HL-60 (cell line): ENCODE measurements at regions not wholly inside any gene's neighbourhood (a gene's known extent, or its start where the extent isn't known, plus 50 kb on each side); places are given as distances from the start of the nearest gene placed in this dataset.
A peak's percentile ranks its signal among the peaks of the same experiment; 100 is the strongest.

Source experiments
- DNase-seq, 2 experiments: peaks; one replicate each; pipeline ENCODE4 v3.0.0-alpha.2; 2010 to 2020; ENCODE audit warnings: low read depth in 1 of 2, low spot score in 1 of 2
- H3K27ac ChIP-seq: fragments of 250-450 bp; sonication (Bioruptor Pico); replicated peaks from 2 replicates; pipeline ENCODE4 v1.5.1; 2020; ENCODE audit warnings: mild to moderate bottlenecking, moderate library complexity
- H3K27me3 ChIP-seq: fragments of 250-450 bp; sonication (Bioruptor Pico); 2 replicates; pipeline ENCODE4 v1.5.1; 2021; ENCODE audit warnings: mild to moderate bottlenecking, moderate library complexity; ENCODE audit not compliant: insufficient read depth, poor library complexity, severe bottlenecking
- H3K4me3 ChIP-seq: replicated peaks from 2 replicates; pipeline ENCODE4 v1.5.1; 2011; ENCODE audit warnings: mild to moderate bottlenecking, control low read depth, low read length; ENCODE audit not compliant: insufficient read depth
- GABPA ChIP-seq: IDR thresholded peaks from 2 replicates; pipeline ENCODE4 v1.6.1; 2012; ENCODE audit warnings: low read depth
- POLR2AphosphoS5 ChIP-seq: IDR thresholded peaks from 2 replicates; pipeline ENCODE4 v1.6.1; 2012; ENCODE audit warnings: low read depth
- REST ChIP-seq: IDR thresholded peaks from 2 replicates; pipeline ENCODE4 v1.6.1; 2012; ENCODE audit warnings: low read depth; ENCODE audit not compliant: insufficient replicate concordance
- SPI1 ChIP-seq: IDR thresholded peaks from 2 replicates; pipeline ENCODE4 v1.6.1; 2012; ENCODE audit warnings: low read depth, mild to moderate bottlenecking, borderline replicate concordance
- TF ChIP-seq, protein P1 (sequence below): IDR thresholded peaks from one replicate; pipeline ENCODE4 v1.5.1; 2011; ENCODE audit warnings: low read length, control low read depth, inconsistent platforms; ENCODE audit not compliant: insufficient read depth

- no peak overlapping the region for H3K4me3 ChIP-seq
- TF ChIP-seq, protein P1, sequence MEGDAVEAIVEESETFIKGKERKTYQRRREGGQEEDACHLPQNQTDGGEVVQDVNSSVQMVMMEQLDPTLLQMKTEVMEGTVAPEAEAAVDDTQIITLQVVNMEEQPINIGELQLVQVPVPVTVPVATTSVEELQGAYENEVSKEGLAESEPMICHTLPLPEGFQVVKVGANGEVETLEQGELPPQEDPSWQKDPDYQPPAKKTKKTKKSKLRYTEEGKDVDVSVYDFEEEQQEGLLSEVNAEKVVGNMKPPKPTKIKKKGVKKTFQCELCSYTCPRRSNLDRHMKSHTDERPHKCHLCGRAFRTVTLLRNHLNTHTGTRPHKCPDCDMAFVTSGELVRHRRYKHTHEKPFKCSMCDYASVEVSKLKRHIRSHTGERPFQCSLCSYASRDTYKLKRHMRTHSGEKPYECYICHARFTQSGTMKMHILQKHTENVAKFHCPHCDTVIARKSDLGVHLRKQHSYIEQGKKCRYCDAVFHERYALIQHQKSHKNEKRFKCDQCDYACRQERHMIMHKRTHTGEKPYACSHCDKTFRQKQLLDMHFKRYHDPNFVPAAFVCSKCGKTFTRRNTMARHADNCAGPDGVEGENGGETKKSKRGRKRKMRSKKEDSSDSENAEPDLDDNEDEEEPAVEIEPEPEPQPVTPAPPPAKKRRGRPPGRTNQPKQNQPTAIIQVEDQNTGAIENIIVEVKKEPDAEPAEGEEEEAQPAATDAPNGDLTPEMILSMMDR, result no peak
- TF ChIP-seq GABPA (no peak), SPI1 (no peak), POLR2AphosphoS5 (no peak), REST (no peak)
- no peak for DNase-seq
Observed at GRCh38 chr18:33841221-33841967, 263.4 kb downstream of the ASXL3 start.

GRCh38 chr18:33840212-33840593 lies 262.2 kb downstream of the ASXL3 start:
- TF ChIP-seq SPI1 (no peak), REST (no peak), GABPA (no peak), POLR2AphosphoS5 (no peak)
- TF ChIP-seq, protein P1, result no peak
- Histone ChIP-seq H3K4me3 (no peak overlapping the region), H3K27me3 (no peaks in the 10 kb centered on the region), H3K27ac (no peak overlapping the region)
- no peak for DNase-seq

More at GRCh38 chr18:33841221-33841967, 263.4 kb downstream of the ASXL3 start:
- Histone ChIP-seq H3K27ac (no peak overlapping the region), H3K27me3 (no peaks in the 10 kb centered on the region)

- Histone ChIP-seq H3K27me3 (no peaks in the 10 kb centered on the region), H3K27ac (no peak overlapping the region), H3K4me3 (no peak overlapping the region)
- peak in 1 of 2 experiments; percentile 19 for DNase-seq
- TF ChIP-seq POLR2AphosphoS5 (no peak), SPI1 (no peak), GABPA (no peak), REST (no peak)
- TF ChIP-seq, protein P1, result peak; percentile 63
Observed at GRCh38 chr18:33839452-33840211, 261.6 kb downstream of the ASXL3 start.
